SK-N-MC (cell line): ENCODE measurements at regions not wholly inside any gene's neighbourhood (a gene's known extent, or its start where the extent isn't known, plus 50 kb on each side); places are given as distances from the start of the nearest gene placed in this dataset.

ENCODE experiments used
- EZH2 ChIP-seq: fragments of 200-600 bp; sonication (generic); IDR thresholded peaks from one replicate; pipeline ENCODE4 v1.6.1; 2017; ENCODE audit warnings: antibody characterized with exemption
- FOXP2 ChIP-seq: optimal IDR thresholded peaks from 2 replicates; pipeline ENCODE3; 2011; ENCODE audit warnings: mild to moderate bottlenecking, moderate library complexity; ENCODE audit not compliant: insufficient read depth; ENCODE audit errors: extremely low read length, control extremely low read depth
- POLR2AphosphoS5 ChIP-seq: IDR thresholded peaks from 2 replicates; pipeline ENCODE4 v1.6.1; 2012; ENCODE audit warnings: mild to moderate bottlenecking, low read depth, low read length, borderline replicate concordance

GRCh38 chr7:110507832-110508231, 583.1 kb upstream of the LRRN3 start:
- TF ChIP-seq EZH2 (no peak), POLR2AphosphoS5 (no peak), FOXP2 (no peak)
